ENCODE measurements at regions not wholly inside any gene's neighbourhood (a gene's known extent, or its start where the extent isn't known, plus 50 kb on each side); places are given as distances from the start of the nearest gene placed in this dataset.

- FAIRE-seq: peak; percentile 90
Observed at GRCh38 chr15:61318802-61319525, 89.9 kb upstream of the RORA start.

- FAIRE-seq: no peak
Observed at GRCh38 chr15:61318301-61318700, 89.2 kb upstream of the RORA start.

GRCh38 chr15:61315471-61315870 lies 86.4 kb upstream of the RORA start:
- no peak for FAIRE-seq

DNA sequence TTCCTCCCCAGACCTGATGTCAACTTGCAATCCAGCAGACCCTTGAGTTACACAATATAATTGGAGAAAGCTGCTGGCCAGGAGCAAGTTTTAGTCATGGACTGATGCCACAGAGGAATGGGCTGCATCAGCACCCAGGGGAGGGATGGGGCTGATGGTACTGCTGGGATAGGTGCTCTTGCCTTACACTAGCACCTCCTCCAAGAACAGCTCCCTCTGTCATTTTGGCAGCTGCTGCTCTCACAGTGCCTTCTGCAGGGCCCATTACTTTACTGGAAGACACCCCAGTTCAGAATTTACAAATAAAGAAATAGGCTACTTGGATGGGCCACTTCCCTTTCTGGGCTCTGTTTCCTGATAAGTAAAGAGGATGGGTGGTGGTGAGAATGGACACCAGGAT lies 85.3 kb upstream of the RORA start:
- no peak for FAIRE-seq

DNA sequence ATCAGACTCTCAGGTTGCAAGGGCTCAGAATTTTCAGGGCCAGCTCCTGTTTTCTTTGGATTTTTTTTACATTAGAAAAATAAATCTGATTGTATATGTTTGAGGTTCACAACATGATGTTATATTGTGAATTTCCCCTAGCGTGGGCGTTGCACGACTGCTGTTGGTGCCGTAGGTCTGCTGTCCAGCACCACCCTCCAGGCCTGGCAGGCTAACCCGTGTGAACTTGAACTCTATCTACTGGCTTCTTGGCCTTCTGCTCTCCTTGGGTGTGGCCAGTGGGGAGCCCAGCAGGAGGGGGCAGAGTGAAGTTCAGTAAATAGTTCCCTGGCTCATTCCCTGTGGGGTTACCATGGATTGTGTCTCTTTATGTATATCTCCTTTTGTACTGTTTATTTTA lies 80.5 kb upstream of the RORA start:
- FAIRE-seq: no peak

GRCh38 chr15:61309031-61309511 lies 80.0 kb upstream of the RORA start:
- FAIRE-seq: no peak

GRCh38 chr15:61308437-61308836 lies 79.3 kb upstream of the RORA start:
- FAIRE-seq: no peak

GRCh38 chr15:61307474-61307873 lies 78.4 kb upstream of the RORA start:
- peak; percentile 45 for FAIRE-seq

GRCh38 chr15:61301701-61302100 lies 72.6 kb upstream of the RORA start:
- no peak for FAIRE-seq

DNA sequence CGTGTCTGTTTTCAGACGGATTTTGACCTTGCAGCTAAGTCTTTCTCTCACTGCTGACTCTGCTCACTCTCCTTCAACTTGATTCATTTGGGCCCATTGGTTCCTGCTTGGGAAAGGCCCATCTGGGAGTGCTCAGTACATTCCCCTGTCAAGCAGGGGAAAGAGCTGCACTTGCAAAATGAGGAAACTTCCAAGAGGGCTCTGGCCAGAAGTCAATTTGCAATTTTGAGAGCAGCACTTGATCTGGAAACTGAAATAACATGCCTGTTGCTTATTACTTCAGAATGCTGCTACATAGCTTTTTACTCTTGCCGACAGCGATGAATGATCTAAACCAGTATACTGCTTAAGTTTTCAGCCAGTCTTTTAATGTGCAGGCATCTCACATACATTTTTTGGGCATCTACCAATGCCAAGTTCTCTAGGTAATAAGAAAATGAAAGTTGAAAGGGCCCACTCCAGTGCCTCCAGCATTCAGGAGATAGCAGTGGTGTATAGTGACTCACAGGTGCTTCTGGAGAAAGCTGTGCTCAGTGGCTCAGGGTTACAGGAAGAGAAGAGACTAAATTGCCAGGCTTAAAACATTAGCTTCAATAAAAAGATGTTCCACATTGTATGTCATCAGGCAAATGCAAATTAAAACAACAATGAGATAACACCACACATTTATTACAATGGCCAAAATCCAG lies 70.1 kb upstream of the RORA start:
- FAIRE-seq: no peak

- no peak for FAIRE-seq
Observed at GRCh38 chr15:61295239-61295638, 66.1 kb upstream of the RORA start.

DNA sequence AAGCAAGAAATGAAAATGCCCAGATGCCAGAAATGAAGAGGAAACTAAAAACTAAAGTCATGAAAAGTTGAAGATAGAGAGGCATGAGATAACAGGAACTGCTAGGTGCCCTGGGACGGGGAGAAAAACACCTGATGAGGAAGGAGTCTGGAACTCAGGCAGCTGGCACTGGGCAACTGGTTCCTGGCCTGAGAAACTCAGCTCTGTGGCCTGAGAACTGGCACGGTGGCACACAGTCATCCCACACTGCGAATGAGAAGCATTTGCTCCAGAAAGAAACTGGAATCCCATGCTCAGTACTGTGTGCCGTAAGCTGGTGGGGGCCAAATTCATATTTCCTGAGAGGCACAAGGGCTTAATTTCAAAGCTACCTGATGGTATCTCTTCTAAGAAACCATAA lies 53.6 kb upstream of the RORA start:
- FAIRE-seq: no peak

GRCh38 chr15:61281328-61281727 lies 52.2 kb upstream of the RORA start:
- no peak for FAIRE-seq

Data from islet of Langerhans (tissue), 1 donor.